Stimulated activated CD8-positive, alpha-beta memory T cell treated with anti-CD3 and anti-CD28 coated beads, Interleukin-7, amount 100 ng/mL, for 48 hours (primary cell): ENCODE measurements at regions not wholly inside any gene's neighbourhood (a gene's known extent, or its start where the extent isn't known, plus 50 kb on each side); places are given as distances from the start of the nearest gene placed in this dataset.

ENCODE experiments used
- DNase-seq, 2 donors: peaks; one replicate each; pipeline ENCODE4 v3.0.0-alpha.2; 2020; ENCODE audit warnings: low read depth in 1 of 2; ENCODE audit errors: extremely low read depth in 1 of 2

GRCh38 chr1:181142096-181142958, 53.8 kb downstream of the IER5 start:
- peak; percentile 77 to 82 for DNase-seq

- no peak for DNase-seq
These were observed 54.8 kb downstream of the IER5 start for GRCh38 chr1:181143102-181143859.

GRCh38 chr1:181144238-181144637, 55.7 kb downstream of the IER5 start:
- DNase-seq: no peak

GRCh38 chr1:181148636-181149035, 60.1 kb downstream of the IER5 start:
- DNase-seq: no peak

GRCh38 chr1:181149326-181150125, 61.0 kb downstream of the IER5 start:
- peak in 1 of 2 donors; percentile 60 for DNase-seq

GRCh38 chr1:181150273-181150672, 61.8 kb downstream of the IER5 start:
- DNase-seq: no peak

GRCh38 chr1:181150842-181151241, 62.3 kb downstream of the IER5 start:
- no peak for DNase-seq

GRCh38 chr1:181151378-181152326, 63.2 kb downstream of the IER5 start:
- DNase-seq: no peak

- no peak for DNase-seq
These were observed 64.6 kb downstream of the IER5 start for GRCh38 chr1:181152892-181153633.

GRCh38 chr1:181153634-181153961, 65.1 kb downstream of the IER5 start:
- no peak for DNase-seq

- no peak for DNase-seq
These were observed 66.8 kb downstream of the IER5 start for GRCh38 chr1:181155339-181155738.

- DNase-seq: peak in 1 of 2 donors; percentile 29
These were observed 71.1 kb downstream of the IER5 start for GRCh38 chr1:181159451-181160140.

GRCh38 chr1:181160322-181160721, 71.8 kb downstream of the IER5 start:
- DNase-seq: no peak

GRCh38 chr1:181160998-181161870, 72.7 kb downstream of the IER5 start:
- DNase-seq: no peak

- no peak for DNase-seq
These were observed 75.2 kb downstream of the IER5 start for GRCh38 chr1:181163662-181164061.

- DNase-seq: peak; percentile 33 to 61
These were observed 78.1 kb downstream of the IER5 start for GRCh38 chr1:181166377-181167196.

- DNase-seq: no peak
These were observed 80.9 kb downstream of the IER5 start for GRCh38 chr1:181169281-181169865.
